GM19372 (cell line): ENCODE measurements at regions not wholly inside any gene's neighbourhood (a gene's known extent, or its start where the extent isn't known, plus 50 kb on each side); places are given as distances from the start of the nearest gene placed in this dataset.

Experiments
- ATAC-seq: cut with Tn5 transposase; IDR thresholded peaks from one replicate; pipeline ENCODE4 v1.9.1; 2021; ENCODE audit warnings: mild to moderate bottlenecking, low read depth, moderate library complexity; ENCODE audit not compliant: unreplicated experiment

GRCh38 chr3:177813322-177813721, 616.0 kb upstream of the TBL1XR1 start:
- ATAC-seq, result no peak

GRCh38 chr3:177816667-177817208, 619.5 kb upstream of the TBL1XR1 start:
- ATAC-seq, result no peak

- ATAC-seq, result no peak
These were observed 620.5 kb upstream of the TBL1XR1 start for GRCh38 chr3:177817751-177818150.

GRCh38 chr3:177818712-177819240, 621.5 kb upstream of the TBL1XR1 start:
- no peak for ATAC-seq

GRCh38 chr3:177820683-177821316, 623.5 kb upstream of the TBL1XR1 start:
- no peak for ATAC-seq

GRCh38 chr3:177822681-177823096, 625.4 kb upstream of the TBL1XR1 start:
- ATAC-seq, result no peak

- no peak for ATAC-seq
These were observed 626.5 kb upstream of the TBL1XR1 start for GRCh38 chr3:177823701-177824189.

GRCh38 chr3:177824190-177824786, 627.0 kb upstream of the TBL1XR1 start:
- no peak for ATAC-seq

GRCh38 chr3:177824841-177825240, 627.6 kb upstream of the TBL1XR1 start:
- no peak for ATAC-seq

GRCh38 chr3:177826253-177826652, 629.0 kb upstream of the TBL1XR1 start:
- no peak for ATAC-seq

GRCh38 chr3:177827511-177828207, 630.4 kb upstream of the TBL1XR1 start:
- no peak for ATAC-seq

GRCh38 chr3:177828208-177828565, 630.9 kb upstream of the TBL1XR1 start:
- ATAC-seq, result no peak

- ATAC-seq, result no peak
These were observed 633.1 kb upstream of the TBL1XR1 start for GRCh38 chr3:177830411-177830849.

GRCh38 chr3:177831361-177831760, 634.1 kb upstream of the TBL1XR1 start:
- ATAC-seq, result no peak

GRCh38 chr3:177832880-177833279, 635.6 kb upstream of the TBL1XR1 start:
- no peak for ATAC-seq

- ATAC-seq, result no peak
These were observed 636.0 kb upstream of the TBL1XR1 start for GRCh38 chr3:177833332-177833731.

GRCh38 chr3:177835008-177835407, 637.7 kb upstream of the TBL1XR1 start:
- no peak for ATAC-seq

GRCh38 chr3:177835917-177836316, 638.6 kb upstream of the TBL1XR1 start:
- no peak for ATAC-seq

- no peak for ATAC-seq
These were observed 639.4 kb upstream of the TBL1XR1 start for GRCh38 chr3:177836671-177837070.

- ATAC-seq, result no peak
These were observed 640.8 kb upstream of the TBL1XR1 start for GRCh38 chr3:177837951-177838655.
